Lower lobe of right lung (tissue), 2 donors: ENCODE measurements at regions not wholly inside any gene's neighbourhood (a gene's known extent, or its start where the extent isn't known, plus 50 kb on each side); places are given as distances from the start of the nearest gene placed in this dataset.
A peak's percentile ranks its signal among the peaks of the same experiment; 100 is the strongest.

Experiments
- ATAC-seq, 2 donors: fragments of 200-7000 bp; cut with Tn5 transposase; one replicate each; pipeline ENCODE4 v1.9.1; 2020 to 2022; ENCODE audit warnings: mild to moderate bottlenecking in 2 of 2, moderate library complexity in 2 of 2
- DNase-seq: peaks from one replicate; pipeline ENCODE4 v3.0.0-alpha.2; 2020
- H3K27ac ChIP-seq: fragments of 200-600 bp; one replicate; pipeline ENCODE4 v1.8.0; 2022
- H3K27me3 ChIP-seq: fragments of 200-600 bp; one replicate; pipeline ENCODE4 v1.8.0; 2022; ENCODE audit warnings: low read depth
- H3K36me3 ChIP-seq: fragments of 200-600 bp; one replicate; pipeline ENCODE4 v1.8.0; 2022; ENCODE audit warnings: mild to moderate bottlenecking
- H3K4me1 ChIP-seq: fragments of 200-600 bp; one replicate; pipeline ENCODE4 v1.8.0; 2022
- H3K4me3 ChIP-seq: fragments of 200-600 bp; one replicate; pipeline ENCODE4 v1.8.0; 2022; ENCODE audit warnings: mild to moderate bottlenecking
- H3K9me3 ChIP-seq: fragments of 200-600 bp; one replicate; pipeline ENCODE4 v1.8.0; 2022
- intact Hi-C: fragments of 100-400 bp; cut with DNase I; formaldehyde crosslinking; loops from one replicate; pipeline ENCODE4 v1.11.0; 2022
- TF ChIP-seq, protein P1 (sequence below): fragments of 200-600 bp; IDR thresholded peaks from one replicate; pipeline ENCODE4 v1.8.0; 2022; ENCODE audit warnings: antibody characterized with exemption, mild to moderate bottlenecking
- donor health status: DM: no; HTN: yes; CAD: no; lungs with severe emphysema.

GRCh38 chr1:30310966-30311742, 412.2 kb downstream of the MATN1 start:
- Histone ChIP-seq H3K27ac (no peak overlapping the region), H3K36me3 (no peaks in the 10 kb centered on the region), H3K4me1 (no peaks in the 10 kb centered on the region), H3K4me3 (no peak overlapping the region), H3K9me3 (no peaks in the 10 kb centered on the region), H3K27me3 (peaks cover 10% of the 10 kb centered on the region)
- ATAC-seq (peak in 1 of 2 donors; percentile 27), DNase-seq (no peak)
- intact Hi-C loops: no loop called here
- TF ChIP-seq, protein P1, sequence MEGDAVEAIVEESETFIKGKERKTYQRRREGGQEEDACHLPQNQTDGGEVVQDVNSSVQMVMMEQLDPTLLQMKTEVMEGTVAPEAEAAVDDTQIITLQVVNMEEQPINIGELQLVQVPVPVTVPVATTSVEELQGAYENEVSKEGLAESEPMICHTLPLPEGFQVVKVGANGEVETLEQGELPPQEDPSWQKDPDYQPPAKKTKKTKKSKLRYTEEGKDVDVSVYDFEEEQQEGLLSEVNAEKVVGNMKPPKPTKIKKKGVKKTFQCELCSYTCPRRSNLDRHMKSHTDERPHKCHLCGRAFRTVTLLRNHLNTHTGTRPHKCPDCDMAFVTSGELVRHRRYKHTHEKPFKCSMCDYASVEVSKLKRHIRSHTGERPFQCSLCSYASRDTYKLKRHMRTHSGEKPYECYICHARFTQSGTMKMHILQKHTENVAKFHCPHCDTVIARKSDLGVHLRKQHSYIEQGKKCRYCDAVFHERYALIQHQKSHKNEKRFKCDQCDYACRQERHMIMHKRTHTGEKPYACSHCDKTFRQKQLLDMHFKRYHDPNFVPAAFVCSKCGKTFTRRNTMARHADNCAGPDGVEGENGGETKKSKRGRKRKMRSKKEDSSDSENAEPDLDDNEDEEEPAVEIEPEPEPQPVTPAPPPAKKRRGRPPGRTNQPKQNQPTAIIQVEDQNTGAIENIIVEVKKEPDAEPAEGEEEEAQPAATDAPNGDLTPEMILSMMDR: no peak

DNA sequence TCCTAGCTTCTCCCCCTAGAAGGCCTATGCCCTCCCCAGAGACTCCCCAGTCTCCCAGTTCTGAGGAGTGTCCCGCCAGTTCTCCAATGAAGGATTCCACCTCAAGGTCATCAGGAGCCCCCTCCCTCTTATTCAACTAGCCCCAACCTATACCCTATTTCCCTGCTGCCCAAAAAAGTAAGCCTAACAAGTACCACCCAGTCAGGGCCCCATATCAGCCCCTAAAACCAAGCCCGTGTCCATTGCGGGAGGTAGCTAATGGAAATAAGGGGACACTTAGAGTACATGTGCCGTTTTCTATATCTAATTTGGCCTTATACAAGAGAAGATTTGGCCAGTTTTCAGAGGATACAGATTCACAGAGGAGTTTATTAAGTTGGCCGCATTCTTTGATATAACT, 416.2 kb downstream of the MATN1 start:
- Histone ChIP-seq H3K27ac (no peak overlapping the region), H3K36me3 (no peaks in the 10 kb centered on the region), H3K9me3 (no peaks in the 10 kb centered on the region), H3K27me3 (peaks cover 13% of the 10 kb centered on the region), H3K4me3 (no peak overlapping the region), H3K4me1 (no peaks in the 10 kb centered on the region)
- ATAC-seq (no peak), DNase-seq (no peak)
- intact Hi-C loops: no loop called here
- TF ChIP-seq, protein P1: no peak

DNA sequence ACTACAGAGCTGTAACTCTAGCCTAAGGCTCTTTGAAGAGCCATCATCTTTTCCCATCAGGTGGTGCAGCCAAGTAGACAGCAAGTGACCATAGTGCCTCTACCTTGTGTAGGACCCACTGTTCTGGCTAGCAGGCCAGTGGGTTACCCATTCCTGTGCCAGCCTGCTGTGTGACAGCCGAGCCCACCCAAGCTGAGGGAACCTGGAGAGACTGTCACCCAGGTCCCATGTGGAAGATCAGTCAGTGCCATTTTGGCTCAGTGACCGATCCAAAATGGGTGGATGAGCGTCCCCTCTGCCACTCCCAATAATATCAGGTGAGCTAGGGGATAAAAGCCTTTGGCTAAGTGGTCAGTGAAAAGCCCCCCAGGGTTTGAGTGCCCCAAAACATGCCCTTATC, 417.9 kb downstream of the MATN1 start:
- DNase-seq (no peak), ATAC-seq (no peak)
- no peak overlapping the region for H3K4me3 ChIP-seq
- intact Hi-C loops: no loop called here
- no peaks in the 10 kb centered on the region for H3K4me1 ChIP-seq
- peaks cover 13% of the 10 kb centered on the region for H3K27me3 ChIP-seq
- no peaks in the 10 kb centered on the region for H3K9me3 ChIP-seq
- no peaks in the 10 kb centered on the region for H3K36me3 ChIP-seq
- TF ChIP-seq, protein P1: no peak
- no peak overlapping the region for H3K27ac ChIP-seq

GRCh38 chr1:30305061-30305460, 418.3 kb downstream of the MATN1 start:
- Histone ChIP-seq H3K36me3 (no peaks in the 10 kb centered on the region), H3K4me3 (no peak overlapping the region), H3K27me3 (peaks cover 15% of the 10 kb centered on the region), H3K27ac (no peak overlapping the region), H3K9me3 (no peaks in the 10 kb centered on the region), H3K4me1 (no peaks in the 10 kb centered on the region)
- ATAC-seq (no peak), DNase-seq (no peak)
- intact Hi-C loops: no loop called here
- TF ChIP-seq, protein P1: no peak

- H3K36me3 ChIP-seq: no peaks in the 10 kb centered on the region
- H3K4me1 ChIP-seq: no peaks in the 10 kb centered on the region
- peaks cover 22% of the 10 kb centered on the region for H3K27me3 ChIP-seq
- ATAC-seq (peak in 1 of 2 donors; percentile 19), DNase-seq (no peak)
- TF ChIP-seq, protein P1: no peak
- H3K4me3 ChIP-seq: no peak overlapping the region
- H3K9me3 ChIP-seq: no peaks in the 10 kb centered on the region
- intact Hi-C loops: no loop called here
- H3K27ac ChIP-seq: no peak overlapping the region
Observed at GRCh38 chr1:30304080-30304479, 419.3 kb downstream of the MATN1 start.
